Mammary epithelial cell (primary cell): ENCODE measurements at regions not wholly inside any gene's neighbourhood (a gene's known extent, or its start where the extent isn't known, plus 50 kb on each side); places are given as distances from the start of the nearest gene placed in this dataset.

Experiments used
- CTCF ChIP-seq, 2 donors: IDR thresholded peaks in 1 of 2; conservative IDR thresholded peaks in 1 of 2; 2 replicates each; pipeline ENCODE4 v1.5.1; 2011 to 2012; ENCODE audit warnings: inconsistent platforms in 2 of 2, low read length in 2 of 2, mild to moderate bottlenecking in 2 of 2, control low read depth in 1 of 2, low read depth in 1 of 2; ENCODE audit not compliant: insufficient read depth in 1 of 2; ENCODE audit errors: extremely low read depth in 1 of 2
- EZH2 ChIP-seq: IDR thresholded peaks from 2 replicates; pipeline ENCODE4 v1.6.1; 2012; ENCODE audit warnings: low read length, inconsistent platforms, borderline replicate concordance

DNA sequence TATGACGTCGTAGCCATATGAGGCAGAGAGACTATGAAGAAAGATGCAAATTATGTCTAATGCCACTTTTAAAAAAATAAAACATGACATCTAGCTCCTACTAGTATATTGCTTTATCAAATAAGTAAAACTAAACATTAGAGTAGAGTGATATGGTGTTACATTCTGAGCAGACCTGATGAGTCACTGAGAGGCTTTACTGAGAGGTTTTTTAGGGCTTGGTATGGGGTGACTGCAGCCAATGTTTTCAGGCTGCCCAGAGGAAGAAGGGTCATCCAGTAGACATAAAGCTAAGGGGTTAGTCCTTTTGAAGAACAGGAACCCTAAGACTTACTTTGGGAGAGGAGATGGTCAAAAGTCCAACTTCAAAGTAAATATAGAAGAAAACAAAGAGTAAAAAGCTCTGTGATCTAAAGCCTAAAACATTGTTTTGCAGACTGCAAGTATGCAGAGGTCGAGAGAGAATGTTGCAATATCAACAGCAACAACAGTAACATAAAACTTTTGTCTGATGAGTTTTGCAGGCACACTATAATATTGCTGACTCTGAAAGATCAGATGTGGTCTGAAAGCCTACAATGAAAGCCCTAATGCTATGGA lies 774.7 kb downstream of the TMTC2 start:
- no peak for TF ChIP-seq EZH2
- TF ChIP-seq CTCF (conservative IDR thresholded peaks at IDR 0.05 in 1 of 2, IDR thresholded peaks at IDR 0.05 in 1 of 2; ENCODE audit: extremely low read depth in 1 of 2, insufficient read depth in 1 of 2, low read depth in 1 of 2, low read length in 2 of 2): no peak
